VCaP (cell line): ENCODE measurements at regions not wholly inside any gene's neighbourhood (a gene's known extent, or its start where the extent isn't known, plus 50 kb on each side); places are given as distances from the start of the nearest gene placed in this dataset.

Source experiments
- H3K27ac ChIP-seq: fragments of 450-650 bp; 2 replicates; pipeline ENCODE4 v1.5.1; 2017
- CTCF ChIP-seq: fragments of 450-650 bp; conservative IDR thresholded peaks from 2 replicates; pipeline ENCODE4 v1.5.1; 2017; ENCODE audit warnings: mild to moderate bottlenecking, moderate library complexity

- TF ChIP-seq CTCF = no peak
Observed at GRCh38 chr6:109242029-109242428, 140.2 kb downstream of the CD164 start.

GRCh38 chr6:109241199-109241598 is 141.1 kb downstream of the CD164 start:
- no peak for TF ChIP-seq CTCF
- H3K27ac ChIP-seq = no peak overlapping the region

More at GRCh38 chr6:109242029-109242428, 140.2 kb downstream of the CD164 start:
- H3K27ac ChIP-seq = no peak overlapping the region

GRCh38 chr6:109240370-109241084 is 141.7 kb downstream of the CD164 start:
- no peak for TF ChIP-seq CTCF
- H3K27ac ChIP-seq = no peak overlapping the region

- no peak overlapping the region for H3K27ac ChIP-seq
- no peak for TF ChIP-seq CTCF
Observed at GRCh38 chr6:109239651-109240321, 142.5 kb downstream of the CD164 start.

- H3K27ac ChIP-seq = no peak overlapping the region
- no peak for TF ChIP-seq CTCF
Observed at GRCh38 chr6:109239160-109239559, 143.1 kb downstream of the CD164 start.

GRCh38 chr6:109238396-109238795 is 143.1 kb downstream of the CEP57L1 start:
- TF ChIP-seq CTCF = no peak
- H3K27ac ChIP-seq = no peak overlapping the region

GRCh38 chr6:109237986-109238329 is 142.7 kb downstream of the CEP57L1 start:
- no peak overlapping the region for H3K27ac ChIP-seq
- TF ChIP-seq CTCF = no peak
